ENCODE measurements at regions not wholly inside any gene's neighbourhood (a gene's known extent, or its start where the extent isn't known, plus 50 kb on each side); places are given as distances from the start of the nearest gene placed in this dataset.

- no peak for TF ChIP-seq EZH2 (IDR thresholded peaks at IDR 0.05; ENCODE audit: low read length, missing control alignments)
- TF ChIP-seq, protein P1, sequence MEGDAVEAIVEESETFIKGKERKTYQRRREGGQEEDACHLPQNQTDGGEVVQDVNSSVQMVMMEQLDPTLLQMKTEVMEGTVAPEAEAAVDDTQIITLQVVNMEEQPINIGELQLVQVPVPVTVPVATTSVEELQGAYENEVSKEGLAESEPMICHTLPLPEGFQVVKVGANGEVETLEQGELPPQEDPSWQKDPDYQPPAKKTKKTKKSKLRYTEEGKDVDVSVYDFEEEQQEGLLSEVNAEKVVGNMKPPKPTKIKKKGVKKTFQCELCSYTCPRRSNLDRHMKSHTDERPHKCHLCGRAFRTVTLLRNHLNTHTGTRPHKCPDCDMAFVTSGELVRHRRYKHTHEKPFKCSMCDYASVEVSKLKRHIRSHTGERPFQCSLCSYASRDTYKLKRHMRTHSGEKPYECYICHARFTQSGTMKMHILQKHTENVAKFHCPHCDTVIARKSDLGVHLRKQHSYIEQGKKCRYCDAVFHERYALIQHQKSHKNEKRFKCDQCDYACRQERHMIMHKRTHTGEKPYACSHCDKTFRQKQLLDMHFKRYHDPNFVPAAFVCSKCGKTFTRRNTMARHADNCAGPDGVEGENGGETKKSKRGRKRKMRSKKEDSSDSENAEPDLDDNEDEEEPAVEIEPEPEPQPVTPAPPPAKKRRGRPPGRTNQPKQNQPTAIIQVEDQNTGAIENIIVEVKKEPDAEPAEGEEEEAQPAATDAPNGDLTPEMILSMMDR (conservative IDR thresholded peaks at IDR 0.05 in 1 of 2, IDR thresholded peaks at IDR 0.05 in 1 of 2; ENCODE audit: low read depth in 1 of 2, low read length in 2 of 2) = no peak
Measured at GRCh38 chr1:58264462-58264861, 282.1 kb downstream of the OMA1 start.
